ENCODE measurements at regions not wholly inside any gene's neighbourhood (a gene's known extent, or its start where the extent isn't known, plus 50 kb on each side); places are given as distances from the start of the nearest gene placed in this dataset.

DNA sequence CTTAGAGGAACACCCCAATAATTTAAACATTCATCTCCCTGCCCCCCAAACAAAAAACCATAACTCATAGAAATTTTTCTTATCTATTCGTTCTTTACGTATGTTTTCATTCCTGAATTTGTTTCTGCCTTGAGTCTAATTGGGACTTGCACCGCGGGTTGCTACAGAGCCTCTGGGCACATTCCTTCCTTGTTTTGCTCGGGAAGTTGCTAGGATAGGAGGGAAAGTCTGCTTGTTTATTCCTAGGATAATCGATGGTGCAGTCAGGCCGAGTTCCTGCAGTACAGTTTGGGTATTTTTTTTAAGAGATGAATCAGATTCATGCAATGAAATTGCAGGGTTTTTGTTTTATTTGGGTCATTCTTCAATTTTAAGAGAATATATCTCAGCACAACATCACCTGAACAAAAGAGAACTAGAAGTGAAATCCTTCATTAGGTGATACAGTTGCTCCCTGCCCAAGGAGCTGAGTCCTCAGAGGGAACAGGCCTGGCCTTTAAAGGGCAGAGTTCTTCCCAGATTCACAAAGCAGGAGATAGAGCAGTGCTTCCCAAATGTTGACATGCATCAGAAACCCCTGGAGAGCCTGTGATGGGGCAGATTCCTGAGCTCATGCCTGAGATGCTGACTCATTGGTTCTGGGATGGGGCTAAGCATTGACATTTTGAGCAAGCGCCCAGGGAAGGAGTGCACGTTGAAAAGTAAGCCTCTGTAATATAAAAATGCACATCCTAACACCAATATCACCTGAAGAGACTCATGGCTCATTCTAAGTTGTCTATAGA lies 114.9 kb upstream of the FAM9B start:
- no peak for DNase-seq

DNA sequence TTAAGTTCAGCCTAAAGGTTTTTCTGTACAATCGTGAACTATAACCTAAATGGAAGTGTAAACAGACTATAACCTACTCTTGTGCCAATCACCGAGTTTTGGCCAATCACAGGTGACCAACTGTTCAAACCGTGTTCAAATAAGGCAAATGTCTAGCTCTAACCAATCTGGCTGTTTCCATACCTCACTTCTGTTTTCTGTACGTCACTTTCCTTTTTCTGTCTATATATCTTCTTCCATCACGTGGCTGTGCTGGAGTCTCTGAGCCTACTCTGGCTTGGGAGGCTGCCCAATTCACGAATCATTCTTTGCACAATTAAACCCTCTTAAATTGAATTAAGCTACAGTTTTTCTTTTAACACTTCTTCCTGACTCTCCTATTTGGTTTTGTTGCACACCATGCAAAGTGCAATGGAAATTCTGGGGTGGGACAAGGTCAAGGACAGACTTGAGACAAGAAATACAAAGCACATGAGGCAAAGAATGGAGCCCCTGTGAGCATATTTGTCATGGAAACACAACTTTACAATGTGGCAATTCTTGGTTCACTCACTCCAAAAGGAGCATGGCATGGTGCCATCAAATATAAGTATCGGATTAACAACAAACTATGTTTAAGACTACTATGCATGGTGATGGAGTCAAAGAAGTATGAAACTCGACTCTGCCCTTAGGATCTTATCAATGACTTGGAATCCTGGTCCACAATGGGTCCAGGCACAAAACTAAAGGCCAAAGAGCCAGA lies 115.7 kb upstream of the FAM9B start:
- no peak for DNase-seq

DNA sequence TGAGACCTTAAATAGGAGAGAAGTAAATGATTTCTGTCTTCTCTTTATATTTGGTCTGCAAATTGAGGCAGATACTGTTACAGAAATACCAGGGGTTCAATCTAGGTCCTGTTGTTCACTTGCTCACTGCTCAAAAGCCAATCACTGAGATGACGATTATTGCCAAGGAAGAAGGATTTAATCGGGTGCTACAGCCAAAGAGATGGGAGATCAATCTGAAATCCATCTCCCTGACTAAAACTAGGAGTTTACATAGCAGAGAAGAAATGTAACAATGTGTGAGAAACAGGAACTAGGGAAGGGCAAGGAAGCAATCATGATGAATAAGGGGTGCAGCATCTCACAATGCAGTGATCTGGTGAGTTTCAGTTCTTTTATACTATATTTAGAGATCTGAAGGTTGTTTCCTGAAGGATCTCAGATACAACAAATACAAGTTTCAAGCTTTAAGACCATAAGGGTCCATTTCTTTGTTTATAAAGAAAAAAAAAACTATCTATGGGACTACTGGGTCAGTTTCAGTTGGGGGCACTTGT lies 117.9 kb upstream of the FAM9B start:
- DNase-seq, result no peak

DNA sequence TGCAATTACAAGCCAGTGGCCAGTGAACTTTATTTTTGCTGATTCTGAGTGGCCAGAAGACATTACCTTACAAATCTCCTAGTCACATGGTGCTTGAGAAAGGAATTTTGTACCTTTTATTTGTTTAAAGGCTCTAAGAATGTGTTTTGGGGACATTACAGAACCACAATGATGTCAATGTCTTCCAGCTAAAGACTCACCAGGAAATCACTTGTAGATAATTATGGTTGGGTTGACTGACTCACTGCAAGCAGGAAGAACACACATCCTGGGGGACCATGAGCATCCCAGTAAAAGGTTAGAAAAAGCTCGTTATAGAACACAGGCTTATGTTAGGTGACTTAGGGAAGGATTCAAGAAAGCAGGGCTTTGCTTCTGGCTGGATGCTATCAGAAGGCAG lies 119.4 kb upstream of the FAM9B start:
- DNase-seq, result no peak

DNA sequence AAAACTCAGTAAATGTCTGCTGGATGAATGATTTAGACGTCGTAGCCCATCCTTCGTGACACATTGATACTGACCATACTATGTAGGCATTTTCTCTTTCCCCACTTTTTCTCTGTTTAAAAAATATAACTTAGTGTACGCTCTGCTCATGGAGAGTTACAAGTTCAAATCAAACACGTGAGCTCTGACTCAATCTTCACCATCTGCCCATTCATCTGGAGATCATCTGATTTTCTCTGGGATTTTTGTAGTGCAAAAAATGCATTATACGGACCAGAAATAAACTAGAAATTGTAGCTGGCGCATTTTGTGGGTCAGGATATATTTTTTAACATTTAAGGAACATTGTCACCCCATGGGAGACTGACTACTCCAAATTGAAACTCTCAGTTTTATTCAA lies 124.7 kb upstream of the FAM9B start:
- no peak for DNase-seq

DNA sequence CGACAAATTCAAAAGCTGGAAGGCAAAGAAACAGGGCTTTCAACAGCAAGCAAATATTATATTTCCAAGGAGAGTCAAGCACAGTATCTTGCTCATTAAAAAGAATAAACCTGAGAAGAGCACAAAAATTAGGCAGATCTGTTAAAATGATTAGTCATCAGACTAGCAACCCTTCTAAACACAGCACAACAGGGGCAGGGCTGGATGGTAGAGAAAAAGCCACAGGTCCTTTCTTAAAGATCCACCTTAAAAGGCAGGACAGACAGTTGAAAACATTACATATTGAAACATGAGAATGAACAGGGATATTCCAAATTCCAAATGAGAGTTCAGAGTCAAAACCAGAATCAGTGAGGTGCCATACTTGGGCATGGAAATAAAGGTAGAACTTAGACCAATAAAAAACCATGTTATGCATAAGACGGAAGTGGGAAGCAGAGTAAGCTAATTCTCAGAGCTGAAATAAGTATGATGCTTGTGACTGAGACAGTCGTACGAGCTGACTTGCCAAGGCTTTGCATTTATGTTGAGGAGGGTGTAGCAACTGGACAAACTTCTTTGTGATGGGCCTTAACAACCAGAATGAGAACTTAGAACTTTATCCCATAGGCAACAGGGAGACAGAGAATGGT lies 126.9 kb upstream of the FAM9B start:
- DNase-seq, result no peak

DNA sequence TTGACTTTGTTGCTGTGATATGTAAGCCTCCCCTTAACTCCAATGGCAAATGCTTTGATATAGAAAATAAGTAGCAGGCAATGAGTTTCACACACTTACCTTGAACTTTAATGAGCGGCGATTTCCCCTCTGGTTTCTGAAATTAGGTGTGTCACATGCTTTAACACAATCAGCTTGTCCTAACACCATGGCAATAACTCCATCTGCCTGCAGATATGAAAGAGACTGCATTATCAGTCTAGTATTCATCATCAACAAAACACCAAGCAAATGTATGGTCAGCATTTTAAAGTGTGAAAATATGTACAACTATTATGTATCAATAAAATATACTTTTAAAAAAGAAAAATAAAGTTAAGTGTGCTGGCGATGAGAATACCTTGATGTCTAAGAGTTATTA lies 128.8 kb upstream of the FAM9B start:
- DNase-seq, result no peak

DNA sequence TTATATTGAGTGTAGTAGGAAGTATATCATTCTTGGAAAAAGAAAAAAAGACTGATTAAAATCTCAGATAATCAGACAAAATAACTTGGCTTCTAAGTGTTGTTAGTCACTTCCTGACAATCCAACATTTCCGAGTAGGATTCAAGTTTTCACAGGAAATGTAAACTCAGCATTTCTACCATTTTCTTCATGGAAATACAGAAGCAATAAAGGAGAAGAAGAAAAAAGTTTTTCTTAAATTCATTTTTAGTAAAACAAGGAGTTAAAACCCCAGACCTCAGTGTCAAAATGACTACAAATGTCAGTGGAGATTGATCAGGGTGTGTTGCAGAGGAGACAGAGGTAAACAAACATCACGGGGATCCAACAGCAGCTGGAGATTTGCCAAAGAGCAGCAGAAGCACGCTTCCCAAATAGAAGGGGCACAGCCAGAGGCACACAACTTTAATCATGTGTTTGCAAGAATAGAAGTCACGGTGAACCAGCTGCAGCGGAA lies 129.3 kb upstream of the FAM9B start:
- no peak for DNase-seq

DNA sequence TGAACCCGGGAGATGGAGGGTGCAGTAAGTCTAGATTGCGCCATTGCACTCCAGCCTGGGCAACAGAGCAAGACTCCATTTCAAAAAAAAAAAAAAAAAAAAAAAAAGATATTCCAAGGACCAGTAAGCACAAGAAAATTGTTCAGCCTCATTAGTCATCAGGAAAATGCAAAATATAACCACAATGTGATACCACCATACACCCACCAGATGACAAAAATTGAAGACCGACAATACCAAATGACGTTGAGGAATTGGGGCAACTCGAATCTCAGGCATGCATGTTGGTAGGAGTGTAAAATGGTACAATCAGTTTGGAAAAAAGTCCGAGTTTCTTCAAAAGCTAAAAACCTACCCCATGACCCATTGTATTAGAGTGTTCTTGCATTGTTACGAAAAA lies 130.2 kb upstream of the FAM9B start:
- DNase-seq, result no peak

DNA sequence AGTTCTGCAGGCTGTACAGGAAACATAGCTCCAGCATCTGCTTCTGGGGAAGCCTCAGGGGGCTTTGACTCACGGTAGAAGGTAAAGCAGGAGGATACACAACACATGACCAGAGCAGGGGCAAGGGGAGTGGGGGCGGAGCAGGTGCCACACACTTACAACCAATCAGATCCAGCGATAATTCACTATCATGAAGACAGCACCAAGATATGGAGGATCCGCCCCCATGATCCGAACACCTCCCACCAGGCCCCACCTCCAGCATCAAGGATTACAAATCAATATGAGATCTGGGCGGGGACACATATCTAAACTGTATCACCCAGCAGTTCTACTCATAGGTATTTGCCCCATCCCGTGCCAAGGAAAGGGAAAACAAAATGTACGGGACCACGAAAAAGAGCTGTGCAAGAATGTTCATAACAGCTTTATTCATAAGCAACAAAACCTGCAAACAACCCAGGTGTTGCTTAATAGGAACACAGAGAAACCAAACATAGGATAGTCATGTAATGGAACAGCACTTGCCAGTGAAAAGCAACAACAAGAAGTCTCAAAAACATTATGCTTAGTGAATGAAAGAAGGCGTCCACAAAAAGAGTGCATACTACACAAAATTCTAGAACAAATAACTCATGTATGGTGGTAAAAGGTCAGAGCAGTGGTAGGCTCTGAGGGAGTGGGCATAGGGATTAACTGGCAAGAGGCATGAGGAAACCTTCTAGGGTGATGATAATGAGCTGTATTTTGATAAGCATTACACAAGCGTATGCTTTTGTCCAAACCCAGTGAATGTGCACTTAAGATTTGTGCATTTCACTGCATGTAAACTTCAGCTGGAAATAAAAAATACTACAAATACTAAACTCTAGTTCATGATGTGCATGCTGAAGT lies 130.9 kb upstream of the FAM9B start:
- DNase-seq, result no peak

DNA sequence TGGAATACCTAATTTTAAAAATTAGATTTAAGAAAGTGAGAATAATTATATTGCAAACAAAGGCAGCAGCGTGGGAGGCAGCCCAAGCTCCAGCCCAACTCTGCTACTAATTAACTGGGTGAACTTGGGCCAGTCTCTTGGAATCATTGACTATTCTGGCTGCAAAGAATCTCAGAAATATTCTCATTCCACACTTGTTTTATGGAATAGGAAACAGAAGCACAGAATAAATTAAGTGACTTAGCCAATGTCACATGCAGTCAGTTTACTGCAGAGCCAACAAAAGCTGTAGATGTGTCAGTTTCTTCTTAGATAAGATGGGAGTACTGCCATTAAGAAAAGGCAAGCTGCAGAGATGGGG lies 132.6 kb upstream of the FAM9B start:
- DNase-seq, result no peak

DNA sequence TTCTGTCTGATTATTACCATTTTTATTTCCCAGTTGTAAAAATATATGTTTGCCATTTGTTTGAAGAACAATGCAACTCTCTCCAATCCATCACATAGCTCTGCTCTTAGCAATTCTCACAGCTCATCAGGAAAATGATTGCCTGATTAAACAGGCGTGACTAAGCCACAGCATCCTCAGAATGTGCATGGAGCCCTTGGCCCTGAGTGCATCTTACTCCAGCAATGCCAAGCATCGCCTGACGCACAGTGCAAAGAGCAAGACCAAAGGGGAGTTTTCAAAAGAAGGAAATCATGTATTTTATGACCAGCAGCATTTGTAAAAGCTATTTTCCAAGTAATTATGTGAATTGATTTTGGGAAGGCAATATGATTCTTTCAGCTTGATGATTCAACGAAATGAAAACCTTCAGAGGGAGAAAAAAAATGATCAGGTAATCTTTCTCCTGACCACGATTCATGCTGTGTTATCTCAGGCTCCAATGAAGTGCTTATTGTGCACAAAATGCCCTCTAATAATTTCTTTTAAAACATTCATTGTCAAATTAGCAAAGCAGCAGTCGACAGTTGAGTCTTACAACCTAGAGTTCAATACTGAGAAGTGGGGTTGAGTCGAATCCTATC lies 138.0 kb upstream of the FAM9B start:
- no peak for DNase-seq

DNA sequence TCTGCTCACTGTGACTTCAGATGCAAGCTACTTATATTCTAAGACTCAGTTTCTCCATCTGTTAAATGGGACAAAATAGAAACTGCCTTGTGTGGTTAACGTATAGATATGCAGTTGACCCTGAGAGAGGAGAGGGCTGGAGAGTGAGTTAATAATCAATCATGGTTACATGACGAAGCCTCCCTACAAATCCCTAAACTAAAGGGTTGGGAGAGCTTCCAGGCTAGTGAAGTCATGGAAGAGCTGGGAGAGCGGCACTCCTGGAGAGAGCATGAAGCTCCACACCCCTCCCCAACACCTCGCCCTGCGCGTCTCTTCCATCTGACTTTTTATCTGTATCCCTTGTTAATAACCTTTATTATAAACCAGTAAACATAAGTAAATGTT lies 138.5 kb upstream of the FAM9B start:
- no peak for DNase-seq

DNA sequence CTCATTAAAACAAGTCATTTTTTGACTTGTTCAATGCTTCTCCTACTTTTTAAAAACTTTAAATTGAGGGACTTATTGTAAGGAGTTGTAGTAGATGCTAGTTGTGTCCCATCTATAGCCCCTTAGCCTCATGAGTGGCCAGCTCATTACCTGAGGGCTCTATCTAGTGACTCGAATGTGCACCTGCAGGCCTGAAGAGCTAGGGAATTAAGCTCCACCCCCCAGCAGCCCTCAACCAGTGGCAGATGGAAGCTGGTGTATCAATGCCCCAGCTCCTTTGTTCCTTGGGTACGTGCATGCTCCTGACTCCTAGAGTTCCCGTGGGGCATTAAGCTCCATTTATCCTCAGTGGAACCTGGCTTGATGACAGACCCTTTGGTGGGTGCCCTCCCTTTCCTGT lies 146.7 kb upstream of the FAM9B start:
- DNase-seq, result no peak

DNA sequence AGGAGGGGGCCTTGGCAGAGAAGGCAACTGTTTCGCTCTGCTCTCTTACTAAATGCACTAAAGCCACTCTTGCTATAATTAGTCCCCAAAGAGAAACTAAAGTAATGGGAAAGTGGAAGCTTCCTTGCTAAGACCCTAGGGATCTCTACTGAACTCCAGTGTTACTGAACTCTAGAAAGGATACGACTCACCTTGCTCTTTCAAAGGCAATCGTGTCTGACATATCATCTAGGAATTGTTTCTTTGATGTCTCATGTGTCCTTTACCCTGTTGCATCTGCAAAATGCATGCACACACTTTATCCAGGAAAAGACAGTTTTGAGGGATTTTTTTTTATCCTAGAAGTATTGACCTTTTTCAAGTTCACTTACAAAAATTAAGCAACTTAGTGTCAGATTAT lies 148.1 kb upstream of the FAM9B start:
- no peak for DNase-seq

DNA sequence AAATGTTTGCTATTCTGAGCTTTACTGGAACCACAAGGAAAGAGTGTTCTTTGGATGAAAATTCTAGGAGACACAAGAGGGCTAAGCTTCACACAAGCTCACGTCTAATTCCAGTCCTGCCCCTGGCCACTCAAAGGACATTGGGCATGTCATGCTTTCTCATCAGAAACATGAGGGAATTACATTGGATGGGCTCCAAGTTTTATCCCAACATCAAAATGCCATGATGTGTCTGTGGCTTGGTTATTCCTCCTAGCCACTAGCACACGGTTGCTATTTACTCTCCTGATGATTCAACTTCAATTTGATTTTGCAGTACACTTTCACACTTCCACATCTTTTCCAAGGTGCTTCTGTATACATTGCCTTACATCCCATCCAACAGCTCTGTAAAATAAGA lies 149.6 kb upstream of the FAM9B start:
- DNase-seq, result no peak

DNA sequence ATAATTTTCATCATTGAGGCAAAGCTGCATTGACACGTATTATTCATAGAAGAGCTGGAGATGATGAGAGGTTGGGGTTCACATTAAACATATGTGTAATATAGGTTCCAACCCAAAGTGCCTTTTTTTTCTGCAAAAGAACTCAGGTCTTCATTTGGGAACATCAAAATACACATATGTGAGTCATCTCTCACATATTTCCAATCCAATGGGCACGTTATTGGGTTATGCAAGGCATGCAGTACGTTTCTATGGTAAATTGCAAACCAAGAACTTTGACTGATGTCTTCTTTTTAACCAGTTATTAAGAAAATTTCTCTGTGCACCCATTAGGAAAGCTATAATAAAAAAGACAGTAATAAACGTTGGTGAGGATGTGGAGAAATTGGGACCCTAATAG lies 150.3 kb upstream of the FAM9B start:
- no peak for DNase-seq

DNA sequence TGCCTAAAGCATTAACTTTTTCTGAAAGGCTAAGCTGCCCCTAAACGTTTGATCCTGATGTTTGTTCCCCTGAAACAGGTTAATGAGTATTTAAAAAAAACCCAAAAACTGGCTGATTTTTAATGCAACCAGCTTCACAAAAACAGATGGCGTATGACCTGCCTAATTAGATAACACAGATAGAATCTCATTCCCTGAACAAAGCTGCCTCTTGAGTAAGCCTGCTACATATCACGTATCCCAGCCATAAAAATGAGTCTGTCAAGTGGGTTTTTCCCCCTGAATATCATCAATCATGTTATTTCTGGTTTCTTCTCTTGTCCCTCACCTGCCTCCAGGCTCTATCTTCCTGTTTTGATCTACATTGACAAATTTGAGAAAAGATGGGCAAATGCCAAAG lies 154.2 kb upstream of the FAM9B start:
- DNase-seq, result no peak

DNA sequence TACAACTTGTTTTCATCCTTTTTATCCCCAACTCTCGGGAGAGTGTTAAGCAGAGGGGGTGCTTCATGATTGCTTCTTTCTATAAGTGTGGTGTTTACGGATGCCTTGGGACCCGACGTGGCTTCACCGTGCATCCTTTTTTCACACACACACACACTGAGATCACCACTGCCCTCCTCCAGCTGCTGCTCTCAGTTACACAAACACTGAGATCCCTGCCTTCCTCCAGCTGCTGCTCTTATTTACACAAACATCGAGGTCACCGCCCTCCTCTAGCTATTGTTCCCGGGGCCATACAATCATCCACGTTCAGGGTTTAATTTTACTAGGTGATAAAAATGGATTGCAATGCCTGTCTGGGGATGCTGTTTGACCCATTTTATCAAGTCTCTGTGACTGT lies 155.4 kb upstream of the FAM9B start:
- DNase-seq, result no peak

DNA sequence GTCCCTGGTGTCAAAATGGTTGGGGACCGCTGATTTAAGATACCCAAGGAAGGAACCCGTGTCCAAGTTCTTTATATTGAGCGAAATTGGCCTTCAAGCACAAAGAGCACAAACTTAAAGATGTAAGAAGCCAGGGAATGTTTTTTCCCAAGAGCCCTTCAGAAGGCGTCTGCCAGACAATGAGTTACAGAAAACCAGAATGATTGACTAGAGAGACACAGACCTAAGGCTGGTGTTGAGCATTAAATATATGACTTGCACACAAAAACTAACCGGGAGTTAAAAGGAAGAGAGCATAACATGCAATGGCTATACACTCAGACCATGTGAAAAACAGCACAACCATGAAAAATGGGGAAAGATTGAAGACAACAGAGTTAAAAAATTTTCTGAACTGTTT lies 157.5 kb upstream of the FAM9B start:
- no peak for DNase-seq

DNA sequence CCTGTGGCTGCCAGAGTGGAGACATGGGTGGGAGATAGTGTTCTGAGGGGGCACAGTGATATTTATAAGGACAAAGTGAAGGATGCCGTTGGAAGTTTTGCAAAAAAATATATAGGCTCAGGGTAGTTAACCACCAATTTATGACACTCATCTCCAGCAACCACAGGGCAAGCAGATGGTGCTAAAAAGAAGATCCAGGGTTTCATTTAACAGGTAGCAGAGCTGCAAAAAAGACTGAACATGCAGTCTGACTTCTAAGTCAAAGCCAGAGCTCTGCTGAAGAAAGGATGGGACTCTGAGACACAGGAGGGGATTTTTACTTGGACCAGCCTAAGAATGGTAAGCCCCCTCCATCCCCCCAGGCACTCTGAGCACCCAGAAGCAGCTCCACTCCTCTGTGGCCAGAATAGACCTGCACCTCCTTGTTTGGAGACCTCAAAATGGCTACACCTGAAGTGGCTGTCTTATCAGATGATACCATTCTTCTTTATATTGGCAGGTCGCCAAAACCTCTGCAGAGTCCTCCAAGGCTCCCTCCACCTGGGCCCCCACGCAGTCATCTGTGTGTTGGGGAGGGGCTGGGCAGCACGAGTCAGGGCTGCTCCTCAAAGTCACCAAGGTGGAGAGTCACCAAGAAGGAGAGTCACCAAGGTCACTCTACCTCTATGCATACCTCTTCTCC lies 161.4 kb upstream of the FAM9B start:
- no peak for DNase-seq

Data from CD4-positive, alpha-beta T cell treated with Interleukin-1 beta for 1 hour (primary cell).